ENCODE measurements at regions not wholly inside any gene's neighbourhood (a gene's known extent, or its start where the extent isn't known, plus 50 kb on each side); places are given as distances from the start of the nearest gene placed in this dataset.

- TF ChIP-seq CTCF (IDR thresholded peaks at IDR 0.05; ENCODE audit: insufficient read depth, low read depth, low read length) (no peak), EZH2 (IDR thresholded peaks at IDR 0.05; ENCODE audit: insufficient read depth, low read length) (no peak)
Measured at GRCh38 chr14:55840821-55841220, 260.8 kb downstream of the KTN1 start.
